SW 1271 (cell line): ENCODE measurements at regions not wholly inside any gene's neighbourhood (a gene's known extent, or its start where the extent isn't known, plus 50 kb on each side); places are given as distances from the start of the nearest gene placed in this dataset.
"Not testable (repeated sequence)": the region's sequence is repeated elsewhere in the genome, so short reads cannot be mapped to it uniquely, and the experiment has no call there.

Source experiments
- DNase-seq, 2 experiments: peaks; one replicate each; lab custom pipeline; 2025; lab: John Stamatoyannopoulos, UW

DNA sequence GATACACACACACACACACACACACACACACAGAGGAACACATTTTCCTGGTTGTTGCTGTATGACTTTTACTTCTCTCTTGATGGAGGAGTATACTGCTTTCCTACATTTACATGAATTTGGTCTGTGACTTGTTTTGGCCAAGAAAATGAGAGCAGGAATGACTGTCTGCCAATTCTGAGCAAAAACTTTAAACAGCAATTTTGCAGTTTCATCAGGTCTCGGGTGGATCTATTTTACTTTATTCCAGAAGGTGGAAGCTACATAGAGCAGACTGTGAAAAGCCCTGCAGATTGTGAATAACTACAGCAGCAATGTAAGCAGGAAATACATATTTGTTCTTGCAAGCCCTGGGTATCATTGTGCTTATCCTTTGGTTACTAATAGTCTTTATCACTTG lies 1350.0 kb upstream of the EPHA6 start:
- no peak for DNase-seq

GRCh38 chr3:95468331-95468730 lies 1346.1 kb upstream of the EPHA6 start:
- no peak for DNase-seq

DNA sequence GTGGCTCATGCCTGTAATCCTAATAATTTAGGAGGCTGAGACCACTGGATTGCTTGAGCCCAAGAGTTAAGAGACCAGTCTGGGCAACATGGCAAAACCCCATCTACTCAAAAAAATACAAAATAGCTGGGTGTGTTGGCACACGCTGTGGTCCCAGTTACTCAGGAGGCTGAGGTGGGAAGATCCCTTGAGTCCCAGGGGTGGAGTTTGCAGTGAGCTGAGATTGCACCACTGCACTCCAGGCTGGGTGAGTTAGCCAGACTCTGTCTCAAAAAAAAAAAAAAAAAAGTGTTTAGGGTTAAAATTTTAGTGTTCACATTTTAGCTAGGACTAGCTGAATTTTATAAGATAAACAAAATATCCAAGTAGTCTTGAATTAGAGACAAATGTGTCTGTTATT lies 1340.1 kb upstream of the EPHA6 start:
- no peak for DNase-seq

- DNase-seq: no peak
Measured at GRCh38 chr3:95476534-95476933, 1337.9 kb upstream of the EPHA6 start.

DNA sequence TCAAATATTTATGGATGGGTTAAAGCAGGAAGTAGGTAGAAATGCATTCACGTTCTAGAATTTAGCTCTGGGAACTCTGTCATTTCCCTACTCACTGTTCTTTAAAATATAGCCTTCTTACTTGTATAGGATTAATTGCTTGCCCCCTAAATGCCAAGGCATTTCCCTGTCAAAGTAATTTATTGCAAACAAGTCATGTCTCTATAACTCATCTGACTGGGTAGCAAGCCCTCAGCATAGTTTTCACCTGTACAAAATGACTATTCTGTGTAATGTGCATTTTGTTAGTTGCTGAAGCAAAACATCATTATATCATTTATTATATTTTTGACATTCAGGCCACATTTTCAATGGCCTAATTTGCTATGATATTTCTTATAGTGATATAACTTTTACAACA lies 1308.2 kb upstream of the EPHA6 start:
- DNase-seq: no peak

- no peak for DNase-seq
Measured at GRCh38 chr3:95508124-95508523, 1306.3 kb upstream of the EPHA6 start.

- no peak for DNase-seq
Measured at GRCh38 chr3:95511828-95512227, 1302.6 kb upstream of the EPHA6 start.

DNA sequence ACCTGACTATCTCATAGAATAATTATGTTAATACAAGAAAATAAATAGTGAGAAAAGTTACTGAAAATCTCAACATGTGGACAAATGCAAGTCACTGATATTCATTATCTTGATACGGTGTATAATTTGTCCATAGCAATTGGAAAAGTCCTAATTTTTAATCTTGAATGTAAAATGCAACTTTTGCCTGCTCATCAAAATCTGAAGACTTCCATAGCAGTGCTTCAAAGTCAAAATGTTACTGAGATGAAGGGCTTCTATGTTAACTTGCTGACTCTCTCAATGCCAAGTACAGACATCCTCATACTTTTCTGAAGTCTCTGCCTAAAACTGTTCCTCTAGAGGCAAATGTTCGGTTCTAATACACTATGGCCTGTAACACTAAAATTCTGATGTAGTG lies 1300.1 kb upstream of the EPHA6 start:
- DNase-seq: no peak

DNA sequence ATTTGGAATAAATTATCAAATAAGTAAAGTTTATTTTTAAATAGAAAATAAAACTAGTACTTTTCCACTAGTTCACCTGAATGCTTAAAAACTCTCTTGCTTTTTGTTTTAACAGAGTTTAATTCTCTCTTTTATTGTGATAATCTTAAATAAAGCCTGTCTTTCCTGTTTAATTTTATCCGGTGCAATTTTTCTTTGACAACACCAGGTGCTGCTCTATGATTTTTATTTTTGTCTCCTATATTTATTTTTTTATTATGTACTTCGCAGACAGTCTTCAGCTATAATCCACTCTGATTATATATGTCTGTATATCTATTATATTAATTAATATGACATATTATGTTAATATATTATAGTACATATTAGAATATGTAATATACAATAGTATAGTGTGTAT lies 1293.0 kb upstream of the EPHA6 start:
- no peak for DNase-seq

- no peak for DNase-seq
Measured at GRCh38 chr3:95522449-95522848, 1291.9 kb upstream of the EPHA6 start.

DNA sequence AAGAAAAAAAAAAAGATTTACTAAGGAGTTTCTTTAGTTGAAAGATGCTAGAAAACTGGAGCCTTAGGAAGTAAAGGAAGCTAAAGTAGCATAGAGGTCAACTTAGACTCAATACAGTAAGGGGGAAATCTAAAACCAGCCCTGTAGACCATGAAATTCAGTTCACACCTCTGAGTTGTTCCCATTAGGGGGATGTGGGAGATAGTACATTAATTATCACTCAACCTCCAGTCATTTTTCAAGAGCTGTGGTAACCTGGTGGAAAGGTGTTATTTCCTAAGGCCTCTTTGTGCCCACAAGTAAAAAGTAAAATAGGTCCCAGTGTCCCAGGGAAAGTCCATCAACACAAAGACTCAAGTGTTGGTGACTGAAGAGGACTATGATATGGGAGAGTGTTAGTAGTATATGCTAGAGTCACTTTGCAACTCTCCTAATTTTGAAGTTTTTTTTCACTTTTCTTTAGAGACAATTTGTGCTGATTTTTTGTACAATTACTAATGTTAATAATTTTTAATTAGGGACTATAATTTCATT lies 1274.4 kb upstream of the EPHA6 start:
- DNase-seq: no peak

DNA sequence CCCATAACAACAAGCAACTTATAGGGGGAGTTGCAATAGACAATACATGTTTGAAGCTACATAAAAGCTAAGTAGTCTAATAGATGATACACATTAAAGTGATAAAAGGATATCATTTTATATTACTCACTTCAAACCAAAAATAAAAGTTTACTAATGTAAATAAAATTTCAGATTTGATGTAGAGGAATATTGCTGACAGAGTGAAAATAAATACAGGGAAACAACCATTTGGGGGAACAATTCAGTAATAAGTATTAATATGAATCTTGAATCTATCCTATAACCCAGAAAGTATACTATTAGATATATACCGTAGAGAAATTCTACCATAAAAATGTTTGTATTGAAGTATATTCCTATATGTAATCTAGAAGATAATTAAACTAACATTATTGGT lies 1248.9 kb upstream of the EPHA6 start:
- DNase-seq: no peak

DNA sequence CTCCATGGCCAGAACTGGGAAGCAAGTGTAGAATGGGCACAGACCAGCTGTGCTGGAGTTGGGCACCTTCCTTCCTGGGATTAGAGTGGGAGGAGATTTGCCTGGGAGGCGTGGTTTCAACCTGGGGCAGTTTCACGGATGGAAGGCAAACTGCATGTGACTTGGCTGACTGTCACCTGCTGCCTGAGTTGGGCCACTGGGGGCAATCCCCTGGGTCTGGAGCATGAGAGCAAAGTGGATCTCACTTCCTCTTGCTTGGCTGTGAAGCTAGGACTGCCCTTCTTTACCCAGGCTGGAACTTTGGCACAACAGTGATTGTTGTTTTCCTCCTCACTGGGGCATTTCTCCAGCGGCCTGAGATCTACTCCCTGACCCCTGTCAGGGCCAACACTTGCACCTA lies 1247.0 kb upstream of the EPHA6 start:
- DNase-seq: no peak

DNA sequence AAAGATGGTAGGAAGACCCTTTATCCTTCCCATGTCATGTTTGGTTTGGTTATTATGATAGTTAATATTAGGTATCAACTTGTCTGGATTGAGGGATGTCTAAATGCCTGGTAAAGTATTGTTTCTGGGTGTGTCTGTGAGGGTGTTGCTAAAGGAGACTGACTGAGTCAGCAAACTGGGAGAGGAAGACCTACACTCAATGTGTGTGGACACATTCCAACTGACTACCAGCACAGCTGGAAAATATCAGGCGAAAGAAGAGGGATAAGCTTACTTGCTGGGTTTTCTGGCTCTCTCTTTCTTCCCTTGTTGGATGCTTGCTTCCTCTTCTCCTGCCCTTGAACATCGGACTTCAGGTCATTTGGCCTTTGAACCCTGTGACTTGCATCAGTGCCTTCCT lies 1227.6 kb upstream of the EPHA6 start:
- no peak for DNase-seq

- not testable (repeated sequence) for DNase-seq
Measured at GRCh38 chr3:95587641-95588040, 1226.8 kb upstream of the EPHA6 start.

DNA sequence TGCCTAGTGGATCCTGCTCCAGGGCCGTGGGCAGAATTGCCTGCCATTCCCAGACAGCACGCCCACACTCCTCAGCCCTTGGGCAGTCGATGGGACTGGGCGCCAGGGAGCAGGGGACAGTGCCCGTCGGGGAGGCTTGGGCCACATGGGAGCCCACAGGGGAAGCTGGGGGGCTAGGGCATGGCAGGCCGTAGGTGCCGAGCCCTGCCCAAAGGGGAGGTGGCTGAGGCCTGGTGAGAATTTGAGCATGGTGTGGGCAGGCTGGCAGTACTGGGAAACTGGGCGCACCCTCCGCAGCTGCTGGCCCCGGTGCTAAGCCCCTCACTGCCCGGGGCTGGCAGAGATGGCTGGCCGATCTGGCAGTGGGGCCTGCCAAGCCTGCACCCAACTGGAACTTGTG lies 1225.9 kb upstream of the EPHA6 start:
- no peak for DNase-seq

DNA sequence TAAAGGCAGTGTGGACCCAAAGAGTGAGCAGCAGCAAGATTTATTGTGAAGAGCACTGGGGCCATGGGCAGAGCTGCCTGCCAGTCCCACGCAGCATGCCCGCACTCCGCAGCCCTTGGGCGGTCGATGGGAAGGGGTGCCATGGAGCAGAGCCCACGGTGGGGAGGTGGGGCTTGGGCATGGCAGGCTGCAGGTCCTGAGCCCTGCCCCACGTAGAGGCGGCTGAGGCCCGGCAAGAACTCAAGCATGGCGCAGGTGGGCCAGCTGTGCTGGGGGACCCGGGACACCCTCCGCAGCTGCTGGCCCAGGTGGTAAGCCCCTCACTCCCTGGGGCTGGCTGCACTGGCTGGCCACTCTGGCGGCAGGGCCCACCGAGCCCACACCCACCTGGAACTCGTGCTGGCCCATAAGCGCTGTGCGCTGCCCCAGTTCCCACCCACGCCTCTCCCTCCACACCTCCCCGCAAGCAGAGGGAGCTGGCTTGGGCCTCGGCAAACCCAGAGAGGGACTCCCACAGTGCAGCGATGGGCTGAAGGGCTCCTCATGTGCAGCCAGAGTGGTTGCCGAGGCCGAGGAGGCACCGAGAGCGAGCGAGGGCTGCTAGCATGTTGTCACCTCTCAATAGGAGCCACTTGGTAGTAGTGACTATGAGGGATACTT lies 1218.8 kb upstream of the EPHA6 start:
- no peak for DNase-seq

GRCh38 chr3:95607926-95608325 lies 1206.5 kb upstream of the EPHA6 start:
- no peak for DNase-seq

DNA sequence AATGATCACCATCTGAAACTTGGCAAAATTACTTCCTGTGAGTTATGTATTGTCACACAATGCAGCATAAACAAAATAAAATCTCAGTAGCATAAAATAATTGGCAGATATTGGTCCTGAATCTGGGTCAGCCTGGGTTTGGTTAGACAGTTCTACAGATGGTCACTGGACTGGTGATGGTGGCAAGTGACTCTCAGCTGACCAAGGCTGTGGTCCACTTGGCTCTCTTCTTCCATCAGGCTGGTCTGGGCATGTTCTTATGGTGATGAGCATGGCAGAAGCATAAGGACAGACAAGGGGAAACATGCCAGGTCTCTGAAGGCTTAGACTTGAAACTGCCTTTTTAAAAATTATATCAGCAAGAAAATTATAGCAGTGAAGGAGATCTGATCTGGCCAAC lies 1205.0 kb upstream of the EPHA6 start:
- DNase-seq: no peak

DNA sequence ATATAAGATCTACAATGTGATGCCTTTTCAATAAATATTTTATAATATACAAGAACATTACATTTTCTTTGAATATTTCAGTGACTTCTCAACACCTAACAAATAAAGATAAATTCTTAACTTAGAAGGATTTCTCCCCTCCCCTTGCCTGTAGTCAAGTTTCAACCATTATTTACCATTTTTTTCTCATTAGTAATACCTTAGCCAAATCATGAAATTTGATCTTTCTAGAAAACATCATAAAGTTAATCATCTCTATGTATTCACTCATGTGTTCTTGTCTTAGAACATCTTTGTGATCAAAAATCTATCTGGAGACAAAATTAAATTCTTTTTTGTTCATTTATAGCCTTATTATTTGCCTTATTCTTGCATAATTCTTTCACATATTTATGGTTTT lies 1201.8 kb upstream of the EPHA6 start:
- no peak for DNase-seq

- no peak for DNase-seq
Measured at GRCh38 chr3:95613993-95614392, 1200.4 kb upstream of the EPHA6 start.

GRCh38 chr3:95615592-95616310 lies 1198.6 kb upstream of the EPHA6 start:
- DNase-seq: no peak

DNA sequence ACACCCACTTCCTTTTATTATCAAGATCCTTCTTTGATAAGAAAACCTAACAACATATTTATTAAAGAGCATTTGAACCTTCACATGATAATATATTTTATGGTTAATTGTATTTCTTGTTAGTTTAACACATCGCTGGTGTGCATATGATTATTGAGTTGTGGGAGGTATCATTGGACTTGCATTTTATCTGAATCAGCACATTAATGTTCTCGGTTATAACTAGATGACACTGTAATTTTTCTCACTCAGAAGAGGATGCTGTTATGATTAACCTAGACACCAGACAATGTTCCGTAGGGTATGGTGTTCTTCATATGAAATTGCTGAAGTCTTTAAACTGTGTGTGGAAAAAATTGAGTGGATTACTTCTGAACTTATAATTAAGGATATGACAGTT lies 1188.3 kb upstream of the EPHA6 start:
- DNase-seq: no peak

GRCh38 chr3:95627293-95627692 lies 1187.1 kb upstream of the EPHA6 start:
- DNase-seq: no peak
